ENCODE measurements at regions not wholly inside any gene's neighbourhood (a gene's known extent, or its start where the extent isn't known, plus 50 kb on each side); places are given as distances from the start of the nearest gene placed in this dataset.

DNA sequence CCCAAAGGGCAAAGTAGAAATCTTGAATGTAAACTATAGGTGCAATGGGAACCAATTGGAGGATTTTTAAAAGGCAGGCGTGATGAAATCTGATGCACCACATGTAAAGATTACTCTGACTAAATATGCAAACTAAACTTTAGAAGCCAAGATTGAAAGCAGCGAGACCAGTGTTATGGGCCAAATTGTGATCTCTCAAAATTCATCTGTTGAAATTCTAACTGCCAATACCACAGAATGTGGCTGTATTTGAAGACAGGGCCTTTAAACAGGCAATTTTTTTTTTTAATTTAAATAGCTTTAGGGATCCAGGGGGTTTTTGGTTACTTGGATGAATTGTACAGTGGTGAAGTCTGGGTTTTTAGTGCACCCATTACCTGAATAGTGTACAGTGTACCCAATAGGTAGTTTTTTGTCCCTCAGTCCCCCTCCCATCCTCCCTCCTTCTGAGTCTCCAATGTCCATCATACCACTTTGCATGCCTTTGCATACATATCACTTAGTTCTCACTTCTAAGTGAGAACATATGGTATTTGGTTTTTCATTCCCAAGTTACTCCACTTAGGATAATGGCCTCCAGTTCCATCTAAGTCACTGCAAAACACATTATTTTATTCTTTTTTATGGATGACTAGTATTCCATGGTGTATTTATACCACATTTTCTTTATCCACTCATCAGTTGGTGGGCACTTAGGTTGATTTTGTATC, 69.7 kb downstream of the DRD1 start:
- H3K27ac ChIP-seq (ENCODE audit: low read length), result no peak overlapping the region
- no peak overlapping the region for H3K4me3 ChIP-seq (ENCODE audit: low read length)
- no peaks in the 10 kb centered on the region for H3K27me3 ChIP-seq (ENCODE audit: control insufficient read depth, insufficient read depth, low read length)
- H3K9ac ChIP-seq (ENCODE audit: low read length), result no peak overlapping the region
- H3K9me3 ChIP-seq (ENCODE audit: control insufficient read depth, low read depth, low read length), result no peaks in the 10 kb centered on the region
- H3K36me3 ChIP-seq (ENCODE audit: control insufficient read depth, low read depth, low read length), result no peaks in the 10 kb centered on the region
- H3K4me1 ChIP-seq (ENCODE audit: control insufficient read depth, low read depth, low read length), result no peaks in the 10 kb centered on the region

DNA sequence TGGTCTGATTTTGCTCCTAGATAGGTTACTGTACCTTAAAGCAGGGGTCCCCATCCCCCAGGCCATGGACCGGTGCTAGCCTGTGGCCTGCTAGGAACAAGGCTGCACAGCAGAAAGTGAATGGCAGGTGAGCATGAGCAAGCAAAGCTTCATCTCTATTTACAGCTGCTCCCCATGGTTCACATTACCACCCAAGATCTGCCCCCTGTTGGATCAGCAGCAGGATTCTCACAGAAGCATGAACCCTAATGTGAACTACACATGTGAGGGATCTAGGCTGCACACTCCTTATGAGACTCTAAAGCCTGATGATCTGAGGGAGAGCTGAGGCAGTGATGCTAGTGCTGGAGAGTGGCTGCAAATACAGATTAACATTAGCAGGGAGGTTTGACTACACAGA, 78.1 kb downstream of the DRD1 start:
- Histone ChIP-seq H3K27me3 (ENCODE audit: control insufficient read depth, insufficient read depth, low read length) (no peaks in the 10 kb centered on the region), H3K9me3 (ENCODE audit: control insufficient read depth, low read depth, low read length) (no peaks in the 10 kb centered on the region), H3K4me3 (ENCODE audit: low read length) (no peak overlapping the region)

DNA sequence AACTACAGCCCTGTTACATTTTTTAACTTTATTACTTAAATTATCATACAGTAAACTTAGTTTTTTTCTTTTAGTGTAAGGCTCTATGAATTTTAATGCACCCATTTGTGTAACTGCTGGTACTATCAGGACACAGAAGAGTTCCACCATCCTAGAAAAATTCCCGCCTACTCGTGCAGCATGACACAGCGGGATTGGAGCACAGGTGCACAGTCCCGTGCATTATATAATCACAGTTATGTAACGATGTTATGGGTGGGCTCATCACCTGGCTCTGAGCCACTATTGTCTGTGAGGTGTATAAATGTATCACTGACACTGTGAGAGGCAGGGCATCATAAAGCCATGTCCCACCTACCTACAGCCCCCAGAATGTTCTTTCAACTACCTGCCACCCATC, 80.7 kb downstream of the DRD1 start:
- Histone ChIP-seq H3K36me3 (ENCODE audit: control insufficient read depth, low read depth, low read length) (no peaks in the 10 kb centered on the region), H3K4me3 (ENCODE audit: low read length) (no peak overlapping the region), H3K27me3 (ENCODE audit: control insufficient read depth, insufficient read depth, low read length) (no peaks in the 10 kb centered on the region), H3K9me3 (ENCODE audit: control insufficient read depth, low read depth, low read length) (no peaks in the 10 kb centered on the region), H3K9ac (ENCODE audit: low read length) (no peak overlapping the region), H3K4me1 (ENCODE audit: control insufficient read depth, low read depth, low read length) (no peaks in the 10 kb centered on the region), H3K27ac (ENCODE audit: low read length) (no peak overlapping the region)

More for the DNA sequence above, 78.1 kb downstream of the DRD1 start:
- Histone ChIP-seq H3K27ac (ENCODE audit: low read length) (no peak overlapping the region), H3K4me1 (ENCODE audit: control insufficient read depth, low read depth, low read length) (no peaks in the 10 kb centered on the region), H3K9ac (ENCODE audit: low read length) (no peak overlapping the region), H3K36me3 (ENCODE audit: control insufficient read depth, low read depth, low read length) (no peaks in the 10 kb centered on the region)

DNA sequence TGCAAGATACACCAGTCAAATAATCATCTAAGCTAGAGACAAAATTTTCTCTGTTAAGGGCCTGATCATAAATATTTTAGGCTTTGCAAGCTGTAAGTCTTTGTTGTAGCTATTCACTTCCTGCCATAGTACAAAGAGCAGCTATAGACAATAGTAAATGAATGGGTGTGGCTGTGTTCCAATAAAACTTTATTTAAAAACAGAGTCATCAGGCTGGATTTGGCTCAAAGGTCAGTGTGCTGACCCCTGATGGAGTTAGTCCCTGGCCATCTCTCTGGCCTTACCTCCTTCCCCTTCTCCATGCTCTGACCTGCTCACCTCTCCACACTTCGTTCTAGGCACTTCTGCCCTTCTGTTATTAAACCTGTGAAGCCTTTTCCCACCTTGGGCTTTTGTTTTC, 86.0 kb downstream of the DRD1 start:
- Histone ChIP-seq H3K4me1 (ENCODE audit: control insufficient read depth, low read depth, low read length) (no peaks in the 10 kb centered on the region), H3K9ac (ENCODE audit: low read length) (no peak overlapping the region), H3K4me3 (ENCODE audit: low read length) (no peak overlapping the region), H3K9me3 (ENCODE audit: control insufficient read depth, low read depth, low read length) (no peaks in the 10 kb centered on the region), H3K36me3 (ENCODE audit: control insufficient read depth, low read depth, low read length) (no peaks in the 10 kb centered on the region), H3K27me3 (ENCODE audit: control insufficient read depth, insufficient read depth, low read length) (no peaks in the 10 kb centered on the region), H3K27ac (ENCODE audit: low read length) (no peak overlapping the region)

DNA sequence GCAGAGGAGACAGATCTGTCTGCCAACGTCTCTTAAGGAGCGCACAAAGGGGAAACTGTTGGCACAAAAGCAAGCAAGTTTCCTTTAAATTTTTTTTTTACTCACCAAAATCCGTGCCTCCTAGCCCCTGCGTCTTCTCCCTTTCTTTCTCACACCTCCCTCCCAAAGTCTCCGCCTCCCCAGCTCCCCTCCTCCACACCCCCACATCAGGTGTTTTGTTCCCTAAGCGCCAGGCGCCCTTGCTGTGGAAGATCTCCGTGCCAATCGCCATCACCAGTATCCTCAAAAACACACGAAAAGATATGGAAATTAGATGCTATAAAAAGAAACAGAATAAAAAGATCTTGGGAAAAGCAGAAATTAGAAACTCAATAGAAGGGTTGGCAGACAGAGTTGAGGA, 87.6 kb downstream of the DRD1 start:
- Histone ChIP-seq H3K27ac (ENCODE audit: low read length) (no peak overlapping the region), H3K27me3 (ENCODE audit: control insufficient read depth, insufficient read depth, low read length) (no peaks in the 10 kb centered on the region), H3K9ac (ENCODE audit: low read length) (no peak overlapping the region), H3K9me3 (ENCODE audit: control insufficient read depth, low read depth, low read length) (no peaks in the 10 kb centered on the region), H3K4me1 (ENCODE audit: control insufficient read depth, low read depth, low read length) (no peaks in the 10 kb centered on the region), H3K4me3 (ENCODE audit: low read length) (no peak overlapping the region), H3K36me3 (ENCODE audit: control insufficient read depth, low read depth, low read length) (no peaks in the 10 kb centered on the region)

DNA sequence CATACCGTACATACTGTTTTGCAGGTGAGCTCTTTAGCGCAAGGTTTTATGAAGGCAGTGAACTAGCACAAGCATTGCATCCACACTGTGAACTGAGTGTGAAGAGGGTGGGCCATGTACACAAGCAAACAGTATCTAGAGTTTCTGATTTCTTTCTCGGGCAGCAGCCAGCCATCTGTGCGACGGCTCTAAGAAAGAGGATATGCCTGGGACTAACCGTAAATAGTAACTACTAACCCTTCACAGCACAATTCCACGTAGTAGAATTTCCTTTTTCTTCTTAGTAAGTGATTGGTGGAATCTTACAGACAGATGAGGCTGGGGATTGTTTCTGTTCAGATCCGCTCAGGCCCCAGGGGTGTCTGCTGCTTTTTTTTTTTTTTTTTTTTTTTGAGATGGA, 89.0 kb downstream of the DRD1 start:
- Histone ChIP-seq H3K27me3 (ENCODE audit: control insufficient read depth, insufficient read depth, low read length) (no peaks in the 10 kb centered on the region), H3K9me3 (ENCODE audit: control insufficient read depth, low read depth, low read length) (no peaks in the 10 kb centered on the region), H3K27ac (ENCODE audit: low read length) (no peak overlapping the region), H3K4me3 (ENCODE audit: low read length) (no peak overlapping the region), H3K36me3 (ENCODE audit: control insufficient read depth, low read depth, low read length) (no peaks in the 10 kb centered on the region), H3K4me1 (ENCODE audit: control insufficient read depth, low read depth, low read length) (no peaks in the 10 kb centered on the region), H3K9ac (ENCODE audit: low read length) (no peak overlapping the region)

DNA sequence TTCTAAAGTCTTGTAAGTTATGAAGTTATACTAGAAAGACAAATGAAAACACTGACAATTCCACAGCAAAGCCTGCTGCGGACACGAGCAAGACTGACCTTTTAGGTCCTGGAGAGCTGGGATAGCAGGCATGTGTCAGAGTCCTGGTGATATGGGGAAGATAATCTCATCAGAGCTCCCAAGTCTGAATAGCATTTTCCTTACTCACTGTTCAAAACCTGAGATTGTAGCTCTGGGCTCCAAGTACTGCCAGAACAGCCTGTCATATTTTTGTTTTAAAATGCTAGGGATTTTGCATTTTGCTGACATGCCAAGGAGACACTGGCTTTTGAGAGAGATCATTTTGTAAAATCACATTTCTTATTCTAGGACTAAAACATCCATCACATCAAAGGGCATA, 90.1 kb downstream of the DRD1 start:
- H3K9ac ChIP-seq (ENCODE audit: low read length), result no peak overlapping the region
- H3K4me1 ChIP-seq (ENCODE audit: control insufficient read depth, low read depth, low read length), result no peaks in the 10 kb centered on the region
- H3K9me3 ChIP-seq (ENCODE audit: control insufficient read depth, low read depth, low read length), result no peaks in the 10 kb centered on the region
- H3K36me3 ChIP-seq (ENCODE audit: control insufficient read depth, low read depth, low read length), result no peaks in the 10 kb centered on the region
- no peak overlapping the region for H3K27ac ChIP-seq (ENCODE audit: low read length)
- no peak overlapping the region for H3K4me3 ChIP-seq (ENCODE audit: low read length)
- H3K27me3 ChIP-seq (ENCODE audit: control insufficient read depth, insufficient read depth, low read length), result no peaks in the 10 kb centered on the region

DNA sequence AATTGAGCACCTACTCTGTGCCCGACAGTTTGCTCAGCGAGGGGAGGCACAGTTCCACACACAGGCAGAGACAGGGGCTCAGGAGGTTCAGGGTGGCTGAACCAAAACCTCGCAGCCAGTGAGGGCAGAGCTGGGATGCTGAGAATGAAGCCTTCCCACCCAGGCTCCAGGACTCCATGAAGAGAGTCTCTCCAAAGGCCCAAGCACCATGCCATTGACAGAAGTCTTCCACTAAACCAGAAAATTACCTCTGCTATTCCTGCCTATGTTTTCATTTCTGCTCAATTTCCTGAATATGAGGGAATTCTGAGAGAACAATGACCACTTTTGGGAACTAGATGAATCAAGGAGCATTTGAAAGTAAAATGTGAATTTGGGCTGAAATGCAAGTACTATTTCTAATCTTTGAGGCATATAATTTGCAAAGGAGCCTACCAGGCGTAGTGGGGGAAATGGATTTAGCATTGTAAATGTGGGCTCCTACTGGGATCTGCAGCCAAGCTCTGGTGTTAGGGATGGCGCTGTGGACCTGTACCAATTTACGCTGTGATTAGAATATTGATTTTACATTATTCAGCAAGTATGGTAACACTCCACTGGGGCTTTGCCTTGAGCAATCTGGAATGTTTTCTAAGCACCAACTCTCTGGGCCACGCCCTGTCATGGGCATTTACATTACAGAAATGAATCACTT, 91.9 kb downstream of the DRD1 start:
- Histone ChIP-seq H3K9ac (ENCODE audit: low read length) (no peak overlapping the region), H3K27ac (ENCODE audit: low read length) (no peak overlapping the region), H3K4me1 (ENCODE audit: control insufficient read depth, low read depth, low read length) (no peaks in the 10 kb centered on the region), H3K27me3 (ENCODE audit: control insufficient read depth, insufficient read depth, low read length) (no peaks in the 10 kb centered on the region), H3K9me3 (ENCODE audit: control insufficient read depth, low read depth, low read length) (no peaks in the 10 kb centered on the region), H3K4me3 (ENCODE audit: low read length) (no peak overlapping the region), H3K36me3 (ENCODE audit: control insufficient read depth, low read depth, low read length) (no peaks in the 10 kb centered on the region)

DNA sequence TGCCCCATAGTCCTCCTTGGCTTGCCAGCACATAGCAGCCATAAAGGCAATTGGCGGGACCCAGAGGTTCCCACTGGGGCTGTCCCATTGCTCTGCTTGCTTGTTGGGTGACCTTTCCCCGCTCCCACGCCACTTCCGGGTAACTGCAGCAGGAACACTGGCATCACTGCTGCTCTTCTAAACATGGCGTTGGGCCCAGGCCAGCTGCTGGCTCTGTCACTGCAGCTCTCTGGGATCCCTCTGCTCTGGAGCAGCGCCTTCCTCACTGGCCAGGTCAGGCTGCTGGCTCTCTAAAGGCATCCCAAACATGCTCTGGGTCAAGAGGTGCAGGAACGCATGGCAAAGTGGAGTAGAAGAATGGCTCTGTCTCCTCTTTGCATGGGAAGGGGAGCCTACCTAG, 92.9 kb downstream of the DRD1 start:
- Histone ChIP-seq H3K27me3 (ENCODE audit: control insufficient read depth, insufficient read depth, low read length) (no peaks in the 10 kb centered on the region), H3K9me3 (ENCODE audit: control insufficient read depth, low read depth, low read length) (no peaks in the 10 kb centered on the region), H3K27ac (ENCODE audit: low read length) (no peak overlapping the region), H3K36me3 (ENCODE audit: control insufficient read depth, low read depth, low read length) (no peaks in the 10 kb centered on the region), H3K9ac (ENCODE audit: low read length) (no peak overlapping the region), H3K4me3 (ENCODE audit: low read length) (no peak overlapping the region), H3K4me1 (ENCODE audit: control insufficient read depth, low read depth, low read length) (no peaks in the 10 kb centered on the region)

DNA sequence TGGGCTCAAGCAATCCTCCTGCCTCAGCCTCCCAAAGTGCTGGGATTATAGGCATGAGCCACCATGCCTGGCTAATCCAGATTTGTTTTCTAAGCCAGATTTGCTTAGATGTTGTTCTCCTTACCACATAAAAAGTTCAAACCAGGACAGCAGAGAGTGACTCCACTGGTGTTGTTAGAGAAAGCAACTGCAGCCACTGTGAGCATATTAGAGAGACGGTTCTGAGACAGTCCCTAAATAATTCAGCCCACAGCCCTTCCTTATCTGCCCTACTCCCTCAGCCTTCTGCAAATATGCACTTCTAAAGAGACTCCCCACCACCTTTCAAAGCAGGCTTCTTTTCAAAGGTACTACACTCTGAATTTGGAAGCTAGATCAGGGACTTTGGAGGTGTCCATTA, 96.1 kb downstream of the DRD1 start:
- Histone ChIP-seq H3K27ac (ENCODE audit: low read length) (no peak overlapping the region), H3K9me3 (ENCODE audit: control insufficient read depth, low read depth, low read length) (no peaks in the 10 kb centered on the region), H3K9ac (ENCODE audit: low read length) (no peak overlapping the region), H3K36me3 (ENCODE audit: control insufficient read depth, low read depth, low read length) (no peaks in the 10 kb centered on the region), H3K4me3 (ENCODE audit: low read length) (no peak overlapping the region), H3K27me3 (ENCODE audit: control insufficient read depth, insufficient read depth, low read length) (no peaks in the 10 kb centered on the region), H3K4me1 (ENCODE audit: control insufficient read depth, low read depth, low read length) (no peaks in the 10 kb centered on the region)

DNA sequence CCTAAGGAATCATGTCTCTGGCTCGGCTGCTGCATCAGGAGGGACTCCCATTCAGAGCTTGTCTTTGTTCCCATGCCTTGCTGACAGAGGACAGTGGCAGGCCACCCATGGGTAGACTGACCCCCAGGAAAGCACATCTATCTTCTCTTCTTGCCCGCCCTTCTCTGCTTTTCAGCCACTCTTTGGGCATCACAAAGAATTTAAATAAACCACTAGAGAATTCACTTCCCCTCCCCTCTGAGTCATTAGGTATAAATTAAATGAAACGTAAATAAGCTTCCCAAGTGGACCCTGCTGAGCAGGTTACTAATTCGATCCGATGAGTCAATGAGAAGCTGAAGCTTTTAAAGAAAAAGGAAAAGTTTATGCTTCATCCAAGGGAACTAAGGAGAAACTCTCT, 97.0 kb downstream of the DRD1 start:
- Histone ChIP-seq H3K4me1 (ENCODE audit: control insufficient read depth, low read depth, low read length) (no peaks in the 10 kb centered on the region), H3K27ac (ENCODE audit: low read length) (no peak overlapping the region), H3K9me3 (ENCODE audit: control insufficient read depth, low read depth, low read length) (no peaks in the 10 kb centered on the region), H3K36me3 (ENCODE audit: control insufficient read depth, low read depth, low read length) (no peaks in the 10 kb centered on the region), H3K9ac (ENCODE audit: low read length) (no peak overlapping the region), H3K4me3 (ENCODE audit: low read length) (no peak overlapping the region), H3K27me3 (ENCODE audit: control insufficient read depth, insufficient read depth, low read length) (no peaks in the 10 kb centered on the region)

Data from iPS-18a (cell line).